ENCODE measurements at regions not wholly inside any gene's neighbourhood (a gene's known extent, or its start where the extent isn't known, plus 50 kb on each side); places are given as distances from the start of the nearest gene placed in this dataset.
"Not testable (repeated sequence)": the region's sequence is repeated elsewhere in the genome, so short reads cannot be mapped to it uniquely, and the experiment has no call there.

DNA sequence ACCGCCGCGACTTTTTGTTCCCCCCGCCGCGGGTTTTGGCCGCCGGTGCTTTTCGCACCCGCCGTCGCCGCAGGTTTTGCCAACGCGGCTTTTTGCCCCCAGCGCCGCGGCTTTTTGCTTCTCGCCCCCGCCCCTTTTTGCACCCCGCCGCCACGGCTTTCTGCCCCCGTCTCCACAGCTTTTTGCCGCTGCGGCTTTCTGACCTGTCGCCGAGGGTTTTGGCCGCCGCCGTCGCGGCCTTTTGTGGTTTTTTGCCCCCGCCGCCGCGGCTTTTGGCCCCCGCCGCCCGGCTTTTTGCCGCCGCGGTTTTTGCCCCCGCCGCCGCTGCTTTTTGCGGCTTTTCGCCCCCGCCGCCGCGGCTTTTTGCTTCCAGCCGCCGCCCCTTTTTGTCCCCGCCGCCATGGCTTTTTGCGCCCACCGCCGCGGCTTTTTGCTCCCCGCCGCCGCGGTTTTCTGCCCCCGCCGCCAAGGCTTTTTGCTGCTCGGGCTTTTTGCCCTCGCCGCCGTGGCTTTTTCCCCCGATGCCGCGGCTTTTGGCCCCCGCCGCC lies 151.1 kb downstream of the KCNJ18 start:
- Histone ChIP-seq H3K4me3 (no peak overlapping the region), H3K4me1 (no peaks in the 10 kb centered on the region), H3K27ac (no peak overlapping the region), H3K4me2 (no peak overlapping the region), H3K9me3 (no peaks in the 10 kb centered on the region; the same call in 2 of the 3 replicates)
- CTCF ChIA-PET = no interaction called here
- 93% methylated on average over 63 of the region's 75 CpGs for WGBS (ENCODE audit: missing lambda C conversion rate)
- FAIRE-seq (no peak), DNase-seq (ENCODE audit: low read depth in 1 of 2, low spot score in 1 of 2) (no peak), ATAC-seq (no peak)
- POLR2A ChIA-PET = no interaction called here
- TF ChIP-seq ZFP36 (IDR thresholded peaks at IDR 0.05; ENCODE audit: borderline replicate concordance, partially characterized antibody) = no peak
- no peak for TF ChIP-seq EP300 (IDR thresholded peaks at IDR 0.05)
- TF ChIP-seq EHF (CRISPR knock-in tag; IDR thresholded peaks at IDR 0.05) = no peak
- no peak for TF ChIP-seq CEBPB (IDR thresholded peaks at IDR 0.05)

DNA sequence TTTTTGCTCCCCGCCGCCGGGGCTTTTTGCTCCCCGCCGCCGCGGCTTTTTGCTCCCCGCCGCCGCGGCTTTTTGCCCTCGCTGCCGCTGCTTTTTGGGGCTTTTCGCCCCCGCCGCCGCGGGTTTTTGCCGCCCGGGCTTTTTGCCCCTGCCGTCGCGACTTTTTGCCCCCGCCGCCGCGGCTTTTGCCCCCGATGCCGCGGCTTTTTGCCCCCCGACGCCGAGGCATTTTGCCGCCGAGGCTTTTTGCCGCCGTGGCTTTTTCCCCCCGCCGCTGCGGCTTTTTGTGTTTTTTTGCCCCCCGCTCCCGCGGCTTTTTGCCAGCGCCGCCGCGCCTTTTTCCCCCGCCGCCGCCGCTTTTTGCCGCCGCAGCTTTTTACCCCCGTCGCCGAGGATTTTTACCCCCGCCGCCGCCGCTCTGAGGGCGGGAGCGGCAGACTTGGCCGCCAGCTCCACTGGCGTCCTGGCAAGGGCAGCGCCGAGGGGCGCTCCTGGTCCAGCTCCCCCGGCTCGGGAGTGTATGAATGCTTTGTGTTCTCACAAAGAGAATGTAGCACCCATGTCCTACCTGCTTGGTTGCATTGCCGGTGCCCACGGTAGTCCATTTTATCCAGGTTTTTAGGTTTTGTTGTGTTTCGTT lies 151.7 kb downstream of the KCNJ18 start:
- H3K4me1 ChIP-seq = no peaks in the 10 kb centered on the region
- no peak overlapping the region for H3K4me2 ChIP-seq
- ATAC-seq (no peak), DNase-seq (ENCODE audit: low read depth in 1 of 2, low spot score in 1 of 2) (no peak), FAIRE-seq (no peak)
- H3K4me3 ChIP-seq = no peak overlapping the region
- CTCF ChIA-PET = no interaction called here
- no peaks in the 10 kb centered on the region; the same call in 2 of the 3 replicates for H3K9me3 ChIP-seq
- no peak overlapping the region for H3K27ac ChIP-seq
- no peak for TF ChIP-seq FOXS1 (CRISPR knock-in tag; IDR thresholded peaks at IDR 0.05)
- TF ChIP-seq TP53 (CRISPR knock-in tag; IDR thresholded peaks at IDR 0.05) = no peak
- TF ChIP-seq EHMT2 (IDR thresholded peaks at IDR 0.05; ENCODE audit: low read depth) = no peak
- no peak for TF ChIP-seq CBX8 (IDR thresholded peaks at IDR 0.05)
- no peak for TF ChIP-seq SMC3 (IDR thresholded peaks at IDR 0.05)
- no peak for TF ChIP-seq CHD4 (IDR thresholded peaks at IDR 0.05; ENCODE audit: borderline replicate concordance)
- TF ChIP-seq JUNB (IDR thresholded peaks at IDR 0.05) = no peak
- TF ChIP-seq CHD2 (IDR thresholded peaks at IDR 0.05; ENCODE audit: low read length, partially characterized antibody) = no peak
- TF ChIP-seq, protein P1, sequence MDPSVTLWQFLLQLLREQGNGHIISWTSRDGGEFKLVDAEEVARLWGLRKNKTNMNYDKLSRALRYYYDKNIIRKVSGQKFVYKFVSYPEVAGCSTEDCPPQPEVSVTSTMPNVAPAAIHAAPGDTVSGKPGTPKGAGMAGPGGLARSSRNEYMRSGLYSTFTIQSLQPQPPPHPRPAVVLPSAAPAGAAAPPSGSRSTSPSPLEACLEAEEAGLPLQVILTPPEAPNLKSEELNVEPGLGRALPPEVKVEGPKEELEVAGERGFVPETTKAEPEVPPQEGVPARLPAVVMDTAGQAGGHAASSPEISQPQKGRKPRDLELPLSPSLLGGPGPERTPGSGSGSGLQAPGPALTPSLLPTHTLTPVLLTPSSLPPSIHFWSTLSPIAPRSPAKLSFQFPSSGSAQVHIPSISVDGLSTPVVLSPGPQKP (IDR thresholded peaks at IDR 0.05; ENCODE audit: low read depth, low read length) = no peak
- no peak for TF ChIP-seq ZSCAN20 (CRISPR knock-in tag; IDR thresholded peaks at IDR 0.05)
- TF ChIP-seq JUN (IDR thresholded peaks at IDR 0.05) = no peak
- TF ChIP-seq ZC3H11A (IDR thresholded peaks at IDR 0.05) = no peak
- TF ChIP-seq, protein P2, sequence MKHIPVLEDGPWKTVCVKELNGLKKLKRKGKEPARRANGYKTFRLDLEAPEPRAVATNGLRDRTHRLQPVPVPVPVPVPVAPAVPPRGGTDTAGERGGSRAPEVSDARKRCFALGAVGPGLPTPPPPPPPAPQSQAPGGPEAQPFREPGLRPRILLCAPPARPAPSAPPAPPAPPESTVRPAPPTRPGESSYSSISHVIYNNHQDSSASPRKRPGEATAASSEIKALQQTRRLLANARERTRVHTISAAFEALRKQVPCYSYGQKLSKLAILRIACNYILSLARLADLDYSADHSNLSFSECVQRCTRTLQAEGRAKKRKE (CRISPR knock-in tag; IDR thresholded peaks at IDR 0.05; ENCODE audit: low read depth) = no peak
- TF ChIP-seq BHLHE40 (IDR thresholded peaks at IDR 0.05; ENCODE audit: low read depth, low read length) = no peak
- TF ChIP-seq NR3C1 (IDR thresholded peaks at IDR 0.05) = no peak
- POLR2A ChIA-PET = no interaction called here
- WGBS (ENCODE audit: missing lambda C conversion rate) = 88% methylated on average over 72 of the region's 72 CpGs

DNA sequence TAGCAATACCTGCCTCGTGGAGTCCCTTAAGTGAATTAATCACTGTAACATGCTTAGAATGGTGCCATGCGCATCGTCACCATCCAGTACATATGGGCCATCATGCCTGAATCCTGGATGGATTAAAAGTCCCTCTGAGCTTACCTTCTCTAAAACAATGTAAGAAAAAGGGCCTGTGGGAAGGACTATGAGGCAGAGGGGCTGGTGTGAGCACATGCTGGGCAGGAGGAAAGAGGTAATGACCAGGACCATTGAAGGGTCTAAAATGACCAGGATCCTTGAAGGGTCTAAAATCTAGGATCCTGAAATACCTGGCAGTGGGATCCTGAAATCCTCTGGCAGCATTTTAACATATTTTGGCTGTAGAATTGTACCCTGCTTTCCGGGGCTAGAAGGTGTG lies 156.2 kb downstream of the KCNJ18 start:
- FAIRE-seq; POLR2A ChIA-PET; H3K9me3 ChIP-seq; H3K4me1 ChIP-seq; DNase-seq (ENCODE audit: low read depth in 1 of 2, low spot score in 1 of 2); ATAC-seq; H3K4me2 ChIP-seq; H3K27ac ChIP-seq; CTCF ChIA-PET; H3K4me3 ChIP-seq: not testable (repeated sequence)
- 37% methylated on average over 4 of the region's 4 CpGs for WGBS (ENCODE audit: missing lambda C conversion rate)

DNA sequence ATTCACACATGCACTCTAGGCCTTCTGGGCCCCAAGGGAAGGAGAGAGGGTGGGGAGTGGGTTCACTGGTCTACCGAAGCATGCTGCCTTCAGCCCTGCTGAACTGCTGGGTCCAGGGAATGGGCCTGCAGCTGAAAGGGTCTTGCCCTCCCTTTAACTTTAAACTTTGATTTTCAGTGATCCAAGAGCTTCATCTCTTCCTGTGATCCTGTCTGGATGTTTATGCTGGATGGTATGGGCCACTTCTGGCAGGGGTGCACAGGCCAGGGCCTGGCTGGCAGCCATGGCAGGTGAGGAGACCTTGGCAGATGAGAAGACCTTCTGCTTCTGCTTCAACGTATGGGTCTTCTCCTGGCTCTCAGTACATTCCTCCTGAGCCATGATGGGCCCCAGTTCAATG lies 156.7 kb downstream of the KCNJ18 start:
- H3K4me1 ChIP-seq; POLR2A ChIA-PET; ATAC-seq; H3K9me3 ChIP-seq; H3K4me2 ChIP-seq; DNase-seq (ENCODE audit: low read depth in 1 of 2, low spot score in 1 of 2); FAIRE-seq; H3K27ac ChIP-seq; CTCF ChIA-PET; H3K4me3 ChIP-seq: not testable (repeated sequence)
- WGBS (ENCODE audit: missing lambda C conversion rate) = 0% methylated on average over 2 of the region's 2 CpGs

DNA sequence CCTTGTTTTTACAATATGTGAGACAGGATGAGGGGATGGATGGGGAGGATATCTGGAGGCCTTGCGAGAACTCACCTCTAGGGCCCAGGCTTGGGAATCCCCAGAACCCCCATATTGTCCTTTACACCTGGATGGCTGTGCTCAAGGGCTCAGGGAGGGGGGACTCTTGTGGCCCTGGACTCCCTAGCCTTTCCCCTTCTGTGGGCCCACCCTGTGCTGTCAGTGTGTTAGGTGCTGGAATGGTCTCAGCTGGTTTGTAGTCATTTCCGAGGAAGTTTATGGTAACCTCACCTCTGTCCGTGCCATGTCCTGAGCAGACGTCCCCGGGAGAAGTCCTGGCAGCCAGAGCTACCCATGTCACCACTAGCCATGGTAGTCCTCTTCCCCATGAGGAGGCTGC lies 158.3 kb downstream of the KCNJ18 start:
- FAIRE-seq, H3K27ac ChIP-seq: not testable (repeated sequence)
- 6% methylated on average over 5 of the region's 5 CpGs for WGBS (ENCODE audit: missing lambda C conversion rate)

More for the DNA sequence above, 158.3 kb downstream of the KCNJ18 start:
- H3K9me3 ChIP-seq; DNase-seq (ENCODE audit: low read depth in 1 of 2, low spot score in 1 of 2); H3K4me1 ChIP-seq; ATAC-seq; H3K4me3 ChIP-seq; POLR2A ChIA-PET; CTCF ChIA-PET; H3K4me2 ChIP-seq: not testable (repeated sequence)
